GM10266 (cell line): ENCODE measurements at regions not wholly inside any gene's neighbourhood (a gene's known extent, or its start where the extent isn't known, plus 50 kb on each side); places are given as distances from the start of the nearest gene placed in this dataset.

Source experiments
- DNase-seq: peaks from one replicate; pipeline ENCODE4 v3.0.0; 2012; ENCODE audit errors: extremely low spot score
- CTCF ChIP-seq: IDR thresholded peaks from 2 replicates; pipeline ENCODE4 v1.5.1; 2012; ENCODE audit warnings: mild to moderate bottlenecking, low read depth; ENCODE audit not compliant: control insufficient read depth, insufficient read depth; ENCODE audit errors: missing control alignments

DNA sequence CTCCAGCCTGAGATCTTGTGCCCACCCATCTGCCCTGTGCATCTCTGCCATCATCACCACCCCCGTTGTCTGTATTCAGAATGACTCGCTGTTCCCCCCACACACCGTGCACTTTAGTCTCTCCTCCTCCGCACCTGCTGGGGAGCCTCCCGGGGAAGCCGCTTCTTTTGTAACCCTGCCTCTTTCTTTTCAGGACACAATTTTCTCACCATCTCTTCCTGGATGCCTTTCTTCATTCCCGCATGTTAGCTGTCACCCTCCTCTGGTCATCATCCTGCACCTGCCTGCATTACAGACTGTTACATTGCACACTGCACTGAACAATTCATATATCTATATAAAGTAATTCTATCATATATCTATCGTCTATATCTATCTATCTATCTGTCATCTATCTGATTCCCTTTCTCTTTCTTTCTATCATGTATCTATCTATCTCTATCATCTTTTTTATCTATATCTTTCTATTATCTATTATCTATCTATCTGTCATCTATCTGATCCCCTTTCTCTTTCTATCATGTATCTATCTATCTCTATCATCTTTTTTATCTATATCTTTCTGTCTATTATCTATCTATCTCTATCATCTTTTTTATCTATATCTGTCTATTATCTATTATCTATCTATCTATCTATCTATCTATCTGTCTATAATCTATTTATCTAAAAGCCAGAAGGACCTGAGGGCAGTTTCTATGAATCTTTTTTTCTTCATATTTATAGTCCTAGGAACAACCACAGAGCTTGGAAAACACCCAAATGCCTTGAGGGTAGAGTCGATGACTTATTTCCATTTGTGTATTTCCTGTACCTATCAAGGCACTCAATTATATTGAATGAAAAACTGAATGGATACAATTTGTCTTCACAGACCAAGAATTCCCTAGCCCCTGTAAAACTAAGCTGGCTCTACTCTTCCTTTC is 642.5 kb downstream of the ACTR3B start:
- no peak for TF ChIP-seq CTCF
- no peak for DNase-seq

DNA sequence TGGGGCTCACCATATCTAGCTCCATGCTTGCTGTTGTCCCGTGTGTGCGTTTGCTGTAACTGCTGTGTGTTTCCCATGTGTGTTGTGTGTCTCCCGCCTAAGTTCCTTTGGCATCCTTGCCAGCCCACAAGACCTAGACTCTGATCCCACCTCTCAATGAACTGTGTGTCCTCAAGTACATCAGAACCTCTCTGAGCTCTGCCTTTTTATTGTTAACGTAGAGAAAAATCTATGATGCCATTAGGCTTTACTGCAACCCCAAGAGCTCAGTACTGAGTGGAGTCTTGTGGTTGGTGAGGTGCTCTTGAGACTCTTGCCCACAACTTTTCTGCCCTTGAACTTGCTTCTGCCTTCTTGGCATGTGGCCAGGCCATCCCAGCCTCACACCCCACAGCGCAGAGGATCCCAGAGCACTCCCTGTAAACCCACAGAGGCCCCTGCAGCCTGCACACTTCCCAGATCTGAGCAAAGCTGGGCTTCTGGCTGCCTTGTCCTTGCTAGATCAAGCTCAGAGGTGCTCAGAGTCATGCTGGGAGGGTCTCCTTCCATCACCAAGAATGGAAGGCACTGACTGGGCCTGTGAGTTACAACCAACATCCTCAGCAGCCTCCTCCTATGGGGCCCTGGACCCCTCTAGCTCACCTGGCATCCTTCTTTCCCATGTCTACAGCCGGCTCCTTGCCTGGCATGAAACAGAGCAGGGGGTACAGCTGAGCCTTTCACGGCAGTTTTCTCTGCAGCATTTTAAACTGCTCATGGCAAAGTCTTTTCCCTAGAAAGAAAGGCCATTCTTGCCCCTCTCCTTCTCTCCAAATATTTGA is 643.4 kb downstream of the ACTR3B start:
- no peak for TF ChIP-seq CTCF
- no peak for DNase-seq

GRCh38 chr7:153404124-153404523 is 644.6 kb downstream of the ACTR3B start:
- DNase-seq, result no peak
- no peak for TF ChIP-seq CTCF

DNA sequence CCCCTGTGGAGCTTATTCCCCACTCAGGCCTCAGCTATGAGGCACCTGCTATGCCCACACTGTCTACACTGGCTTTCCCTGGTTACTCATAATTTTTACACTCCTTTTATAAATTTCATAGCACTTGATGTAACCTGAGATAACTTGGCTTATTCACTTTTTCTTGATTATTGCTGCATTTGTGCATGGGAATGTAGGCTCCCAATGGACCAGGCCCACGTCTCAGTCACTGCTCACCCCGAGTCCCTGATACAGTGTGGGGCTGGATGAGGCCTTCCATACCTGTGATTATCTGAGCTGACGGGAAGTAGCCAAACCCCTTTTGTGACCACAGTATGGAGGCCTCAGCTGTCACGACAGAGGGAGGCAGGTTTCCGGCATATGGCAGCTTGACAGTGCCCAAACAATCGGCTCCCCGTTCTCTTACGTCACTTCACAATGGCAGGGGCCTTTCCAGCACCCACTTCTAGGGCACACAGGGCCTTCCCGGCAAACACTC is 645.3 kb downstream of the ACTR3B start:
- DNase-seq, result no peak
- no peak for TF ChIP-seq CTCF

- DNase-seq, result no peak
- no peak for TF ChIP-seq CTCF
These were observed 646.3 kb upstream of the DPP6 start for GRCh38 chr7:153405704-153406485.

DNA sequence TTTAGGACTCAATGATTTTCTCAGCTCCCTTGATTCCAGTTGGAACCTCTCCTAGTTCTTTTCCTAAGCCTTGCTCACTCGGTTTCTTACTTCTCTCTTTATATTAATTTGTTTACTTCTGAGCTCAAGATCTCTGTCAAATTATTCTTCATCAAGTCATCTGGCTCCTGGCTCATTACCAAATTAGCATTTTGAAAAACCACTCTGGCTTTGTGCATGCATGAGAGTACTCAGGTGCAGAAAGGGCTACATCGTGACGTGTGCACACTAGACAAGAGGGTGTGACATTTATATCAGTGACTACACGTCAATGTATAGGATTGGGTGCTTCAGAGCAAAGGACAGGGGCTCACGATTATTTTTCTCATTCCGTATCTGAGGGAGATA is 645.7 kb upstream of the DPP6 start:
- DNase-seq, result no peak
- no peak for TF ChIP-seq CTCF
